ENCODE measurements at regions not wholly inside any gene's neighbourhood (a gene's known extent, or its start where the extent isn't known, plus 50 kb on each side); places are given as distances from the start of the nearest gene placed in this dataset.

DNA sequence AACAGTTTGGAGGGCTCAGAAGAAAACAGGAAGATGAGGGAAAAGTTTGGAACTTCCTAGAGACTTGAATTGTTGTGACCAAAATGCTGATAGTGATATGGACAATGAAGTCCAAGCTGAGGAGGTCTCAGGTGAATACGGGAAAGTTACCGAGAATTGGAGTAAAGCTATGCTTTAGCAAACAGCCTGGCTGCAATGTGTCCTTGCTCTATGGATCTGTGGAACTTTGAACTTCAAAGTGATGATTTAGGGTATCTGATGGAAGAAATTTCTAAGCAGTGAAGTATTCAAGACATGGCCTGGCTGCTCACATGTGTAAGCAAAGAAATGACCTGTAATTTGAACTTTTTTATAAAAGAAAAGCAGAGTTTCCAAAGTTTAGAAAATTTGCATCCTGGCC is 240.2 kb upstream of the KLF14 start:
- POLR2A ChIA-PET, result no interaction called here
- peaks cover 32% of the 10 kb centered on the region for H3K4me1 ChIP-seq (ENCODE audit: insufficient read depth, low read length)

DNA sequence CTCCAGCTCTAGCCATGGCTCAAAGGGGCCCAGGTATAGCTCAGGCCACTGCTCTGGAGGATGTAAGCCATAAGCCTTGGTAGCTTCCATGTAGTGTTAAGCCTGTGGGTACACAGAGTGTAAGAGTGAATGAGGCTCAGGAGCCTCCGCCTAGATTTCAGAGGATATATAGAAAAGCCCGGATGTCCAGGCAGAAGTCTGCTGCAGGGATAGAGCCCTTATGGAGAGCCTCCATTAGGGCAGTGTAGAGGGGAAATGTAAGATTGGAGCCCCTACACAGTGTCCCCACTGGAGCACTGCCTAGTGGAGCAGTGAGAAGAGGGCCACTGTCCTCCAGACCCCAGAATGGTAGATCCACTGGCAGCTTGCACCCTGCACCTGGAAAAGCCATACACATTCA is 240.8 kb upstream of the KLF14 start:
- H3K4me3 Mint-ChIP-seq, result peak overlapping the region; percentile 42
- H3K36me3 Mint-ChIP-seq (ENCODE audit: low read depth), result peaks cover 72% of the 10 kb centered on the region
- H3K4me1 Mint-ChIP-seq (ENCODE audit: low read depth), result peaks cover 75% of the 10 kb centered on the region
- H3K4me3 ChIP-seq (ENCODE audit: low read length), result no peak overlapping the region
- ChIA-PET CTCF (interaction anchor here (1.1 kb wide), 1 partner anchor 78 kb away, joined by 4 read pairs; no protein-coding TSS in a partner anchor), POLR2A (no interaction called here)
- ATAC-seq (ENCODE audit: poor library complexity) (peak; percentile 7), DNase-seq (no peak)
- TF ChIP-seq, protein P1, sequence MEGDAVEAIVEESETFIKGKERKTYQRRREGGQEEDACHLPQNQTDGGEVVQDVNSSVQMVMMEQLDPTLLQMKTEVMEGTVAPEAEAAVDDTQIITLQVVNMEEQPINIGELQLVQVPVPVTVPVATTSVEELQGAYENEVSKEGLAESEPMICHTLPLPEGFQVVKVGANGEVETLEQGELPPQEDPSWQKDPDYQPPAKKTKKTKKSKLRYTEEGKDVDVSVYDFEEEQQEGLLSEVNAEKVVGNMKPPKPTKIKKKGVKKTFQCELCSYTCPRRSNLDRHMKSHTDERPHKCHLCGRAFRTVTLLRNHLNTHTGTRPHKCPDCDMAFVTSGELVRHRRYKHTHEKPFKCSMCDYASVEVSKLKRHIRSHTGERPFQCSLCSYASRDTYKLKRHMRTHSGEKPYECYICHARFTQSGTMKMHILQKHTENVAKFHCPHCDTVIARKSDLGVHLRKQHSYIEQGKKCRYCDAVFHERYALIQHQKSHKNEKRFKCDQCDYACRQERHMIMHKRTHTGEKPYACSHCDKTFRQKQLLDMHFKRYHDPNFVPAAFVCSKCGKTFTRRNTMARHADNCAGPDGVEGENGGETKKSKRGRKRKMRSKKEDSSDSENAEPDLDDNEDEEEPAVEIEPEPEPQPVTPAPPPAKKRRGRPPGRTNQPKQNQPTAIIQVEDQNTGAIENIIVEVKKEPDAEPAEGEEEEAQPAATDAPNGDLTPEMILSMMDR (IDR thresholded peaks at IDR 0.05), result no peak
- H3K36me3 ChIP-seq (ENCODE audit: insufficient read depth, low read length), result peaks cover 39% of the 10 kb centered on the region
- H3K27ac Mint-ChIP-seq, result peak overlapping the region; percentile 83
- no peak overlapping the region for H3K27ac ChIP-seq (ENCODE audit: low read depth in 1 of 2, low read length in 2 of 2)
- H3K27me3 Mint-ChIP-seq, result no peaks in the 10 kb centered on the region
- no peaks in the 10 kb centered on the region for H3K27me3 ChIP-seq (ENCODE audit: control insufficient read depth in 1 of 2, insufficient read depth in 2 of 2, low read length in 2 of 2)
- peaks cover 3% of the 10 kb centered on the region for H3K9me3 Mint-ChIP-seq
- intact Hi-C loops (cut with DNase I, micrococcal nuclease), result loop anchor here in 1 of 2 experiments (5.0 kb wide), 1 partner anchor 33 kb away; no protein-coding TSS in a partner anchor
- peaks cover 0 to 7% of the 10 kb centered on the region in 2 experiments for H3K9me3 ChIP-seq (ENCODE audit: control insufficient read depth in 1 of 2, insufficient read depth in 1 of 2, low read length in 2 of 2)
- H3K4me1 ChIP-seq (ENCODE audit: insufficient read depth, low read length), result peaks cover 36% of the 10 kb centered on the region

More for the DNA sequence above, 240.2 kb upstream of the KLF14 start:
- peaks cover 0 to 7% of the 10 kb centered on the region in 2 experiments for H3K9me3 ChIP-seq (ENCODE audit: control insufficient read depth in 1 of 2, insufficient read depth in 1 of 2, low read length in 2 of 2)
- Mint-ChIP-seq H3K27ac (peak overlapping the region; percentile 83), H3K4me1 (ENCODE audit: low read depth) (peaks cover 70% of the 10 kb centered on the region), H3K36me3 (ENCODE audit: low read depth) (peaks cover 66% of the 10 kb centered on the region), H3K4me3 (peak overlapping the region; percentile 20), H3K27me3 (no peaks in the 10 kb centered on the region), H3K9me3 (peaks cover 3% of the 10 kb centered on the region)
- TF ChIP-seq, protein P1 (IDR thresholded peaks at IDR 0.05), result no peak
- CTCF ChIA-PET, result interaction anchor here (1.1 kb wide), 1 partner anchor 77 kb away, joined by 4 read pairs; no protein-coding TSS in a partner anchor
- ATAC-seq (ENCODE audit: poor library complexity) (no peak), DNase-seq (no peak)
- H3K36me3 ChIP-seq (ENCODE audit: insufficient read depth, low read length), result peaks cover 36% of the 10 kb centered on the region
- intact Hi-C loops (cut with DNase I, micrococcal nuclease), result loop anchor here in 1 of 2 experiments (5.0 kb wide), 1 partner anchor 33 kb away; no protein-coding TSS in a partner anchor
- H3K27me3 ChIP-seq (ENCODE audit: control insufficient read depth in 1 of 2, insufficient read depth in 2 of 2, low read length in 2 of 2), result no peaks in the 10 kb centered on the region
- H3K27ac ChIP-seq (ENCODE audit: low read depth in 1 of 2, low read length in 2 of 2), result no peak overlapping the region
- H3K4me3 ChIP-seq (ENCODE audit: low read length), result no peak overlapping the region

DNA sequence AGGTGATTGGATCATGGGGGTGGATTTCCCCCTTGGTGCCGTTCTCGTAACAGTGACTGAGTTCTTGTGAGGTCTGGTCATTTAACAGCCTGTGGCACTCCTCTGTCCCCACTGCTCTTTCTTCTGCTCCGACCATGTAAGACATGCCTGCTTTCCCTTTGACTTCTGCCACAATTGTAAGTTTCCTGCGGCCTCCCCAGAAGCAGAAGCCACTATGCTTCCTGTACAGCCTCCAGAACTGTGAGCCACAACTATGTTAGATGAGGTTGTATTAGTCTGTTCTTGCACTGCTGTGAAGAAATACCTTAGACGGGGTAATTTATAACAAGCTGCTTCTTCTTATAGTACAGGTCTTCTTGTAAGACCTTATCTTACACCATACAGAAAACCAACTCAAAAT is 241.7 kb upstream of the KLF14 start:
- Histone ChIP-seq H3K27me3 (ENCODE audit: control insufficient read depth in 1 of 2, insufficient read depth in 2 of 2, low read length in 2 of 2) (no peaks in the 10 kb centered on the region), H3K27ac (ENCODE audit: low read depth in 1 of 2, low read length in 2 of 2) (no peak overlapping the region), H3K36me3 (ENCODE audit: insufficient read depth, low read length) (peaks cover 39% of the 10 kb centered on the region), H3K4me1 (ENCODE audit: insufficient read depth, low read length) (peaks cover 34% of the 10 kb centered on the region), H3K9me3 (ENCODE audit: control insufficient read depth in 1 of 2, insufficient read depth in 1 of 2, low read length in 2 of 2) (peaks cover 0 to 7% of the 10 kb centered on the region in 2 experiments), H3K4me3 (ENCODE audit: low read length) (no peak overlapping the region)
- H3K9me3 Mint-ChIP-seq, result peaks cover 3% of the 10 kb centered on the region
- intact Hi-C loops (cut with DNase I, micrococcal nuclease), result no loop called here
- TF ChIP-seq, protein P1 (IDR thresholded peaks at IDR 0.05), result no peak
- DNase-seq (no peak), ATAC-seq (ENCODE audit: poor library complexity) (no peak)
- peaks cover 66% of the 10 kb centered on the region for H3K4me1 Mint-ChIP-seq (ENCODE audit: low read depth)
- H3K36me3 Mint-ChIP-seq (ENCODE audit: low read depth), result peaks cover 73% of the 10 kb centered on the region
- no peaks in the 10 kb centered on the region for H3K27me3 Mint-ChIP-seq
- peak overlapping the region; percentile 51 for H3K4me3 Mint-ChIP-seq
- ChIA-PET POLR2A (no interaction called here), CTCF (interaction anchor here (1.3 kb wide), 1 partner anchor 20 kb away, joined by 3 read pairs; no protein-coding TSS in a partner anchor)
- H3K27ac Mint-ChIP-seq, result peak overlapping the region; percentile 83
